Activated CD8-positive, alpha-beta T cell treated with anti-CD3 and anti-CD28 coated beads for 36 hours (primary cell): ENCODE measurements at regions not wholly inside any gene's neighbourhood (a gene's known extent, or its start where the extent isn't known, plus 50 kb on each side); places are given as distances from the start of the nearest gene placed in this dataset.
"Not testable (repeated sequence)": the region's sequence is repeated elsewhere in the genome, so short reads cannot be mapped to it uniquely, and the experiment has no call there.

Experiments
- ATAC-seq: fragments of 200-7000 bp; cut with Tn5 transposase; one replicate; pipeline ENCODE4 v1.10.0; 2021; ENCODE audit warnings: mild to moderate bottlenecking, moderate library complexity
- CTCF ChIA-PET: fragments of 350-600 bp; sonication (Branson Sonifier 250); formaldehyde crosslinking; loops from one replicate; lab custom pipeline; 2021; ENCODE audit warnings: antibody characterized with exemption; lab: Charles Lee
- POLR2A ChIA-PET: fragments of 350-600 bp; sonication (Branson Sonifier 250); formaldehyde crosslinking; loops from one replicate; lab custom pipeline; 2021; ENCODE audit warnings: antibody characterized with exemption; lab: Charles Lee
- DNase-seq: peaks from one replicate; pipeline ENCODE4 v3.0.0-alpha.2; 2020
- H3K27ac Mint-ChIP-seq: one replicate; pipeline ENCODE4 v1.8.0; 2021; ENCODE audit warnings: mild to moderate bottlenecking, mixed read lengths
- H3K27me3 Mint-ChIP-seq: one replicate; pipeline ENCODE4 v1.8.0; 2021; ENCODE audit warnings: mixed read lengths
- H3K36me3 Mint-ChIP-seq: one replicate; pipeline ENCODE4 v1.8.0; 2021; ENCODE audit warnings: low read depth, mixed read lengths
- H3K4me1 Mint-ChIP-seq: one replicate; pipeline ENCODE4 v1.8.0; 2021; ENCODE audit warnings: low read depth, mixed read lengths
- H3K4me3 Mint-ChIP-seq: one replicate; pipeline ENCODE4 v1.8.0; 2021; ENCODE audit warnings: mild to moderate bottlenecking, moderate library complexity, mixed read lengths
- H3K9me3 Mint-ChIP-seq: one replicate; pipeline ENCODE4 v1.8.0; 2021; ENCODE audit warnings: mixed read lengths
- CTCF ChIP-seq: fragments of 200-600 bp; IDR thresholded peaks from one replicate; pipeline ENCODE4 v1.8.0; 2022; ENCODE audit warnings: antibody characterized with exemption, mild to moderate bottlenecking
- intact Hi-C: fragments of 100-400 bp; cut with micrococcal nuclease; formaldehyde crosslinking; loops from one replicate; pipeline ENCODE4 v1.10.0; 2022

- ATAC-seq (no peak), DNase-seq (no peak)
- POLR2A ChIA-PET = no interaction called here
- no peak for TF ChIP-seq CTCF
- Mint-ChIP-seq H3K9me3 (peaks cover 2% of the 10 kb centered on the region), H3K27ac (no peak overlapping the region), H3K27me3 (peaks cover 9% of the 10 kb centered on the region), H3K36me3 (no peaks in the 10 kb centered on the region), H3K4me1 (no peaks in the 10 kb centered on the region), H3K4me3 (no peak overlapping the region)
- intact Hi-C loops = no loop called here
- CTCF ChIA-PET = no interaction called here
Measured at GRCh38 chr1:99553301-99553700, 92.6 kb upstream of the PALMD start.

GRCh38 chr1:99553819-99554218 lies 92.1 kb upstream of the PALMD start:
- DNase-seq, intact Hi-C loops, CTCF ChIA-PET: not testable (repeated sequence)

GRCh38 chr1:99554727-99555126 lies 91.2 kb upstream of the PALMD start:
- TF ChIP-seq CTCF = no peak
- Mint-ChIP-seq H3K36me3 (no peaks in the 10 kb centered on the region), H3K9me3 (peaks cover 2% of the 10 kb centered on the region), H3K4me1 (no peaks in the 10 kb centered on the region), H3K27ac (no peak overlapping the region), H3K27me3 (peaks cover 9% of the 10 kb centered on the region), H3K4me3 (no peak overlapping the region)
- ChIA-PET CTCF (no interaction called here), POLR2A (no interaction called here)
- intact Hi-C loops = no loop called here
- ATAC-seq (no peak), DNase-seq (no peak)

More at GRCh38 chr1:99553819-99554218, 92.1 kb upstream of the PALMD start:
- H3K4me1 Mint-ChIP-seq, POLR2A ChIA-PET, H3K36me3 Mint-ChIP-seq, H3K27me3 Mint-ChIP-seq, H3K27ac Mint-ChIP-seq, H3K4me3 Mint-ChIP-seq, H3K9me3 Mint-ChIP-seq, ATAC-seq: not testable (repeated sequence)

- intact Hi-C loops = no loop called here
- DNase-seq (no peak), ATAC-seq (no peak)
- Mint-ChIP-seq H3K4me1 (no peaks in the 10 kb centered on the region), H3K9me3 (peaks cover 2% of the 10 kb centered on the region), H3K4me3 (no peak overlapping the region), H3K27me3 (peaks cover 4% of the 10 kb centered on the region), H3K27ac (no peak overlapping the region), H3K36me3 (no peaks in the 10 kb centered on the region)
- CTCF ChIA-PET = no interaction called here
- POLR2A ChIA-PET = no interaction called here
- TF ChIP-seq CTCF = no peak
Measured at GRCh38 chr1:99557546-99558202, 88.2 kb upstream of the PALMD start.

- ATAC-seq = no peak
- Mint-ChIP-seq H3K27ac (no peak overlapping the region), H3K9me3 (peaks cover 4% of the 10 kb centered on the region), H3K36me3 (no peaks in the 10 kb centered on the region), H3K4me1 (no peaks in the 10 kb centered on the region), H3K4me3 (no peak overlapping the region), H3K27me3 (peaks cover 3% of the 10 kb centered on the region)
- POLR2A ChIA-PET = no interaction called here
- TF ChIP-seq CTCF = no peak
- DNase-seq = no peak
- CTCF ChIA-PET = no interaction called here
- intact Hi-C loops = no loop called here
Measured at GRCh38 chr1:99559166-99559565, 86.7 kb upstream of the PALMD start.
